Bronchial epithelial cell (primary cell): ENCODE measurements at regions not wholly inside any gene's neighbourhood (a gene's known extent, or its start where the extent isn't known, plus 50 kb on each side); places are given as distances from the start of the nearest gene placed in this dataset.
A peak's percentile ranks its signal among the peaks of the same experiment; 100 is the strongest.
"Not testable (repeated sequence)": the region's sequence is repeated elsewhere in the genome, so short reads cannot be mapped to it uniquely, and the experiment has no call there.

ENCODE experiments used
- DNase-seq: peaks from one replicate; pipeline ENCODE4 v3.0.0-alpha.2; 2010; ENCODE audit warnings: low read depth
- FAIRE-seq: peaks from 2 replicates; lab custom pipeline; 2011; peaks lifted over from hg19 to GRCh38; lab: Jason Lieb, UNC
- H3K27me3 ChIP-seq: 2 replicates; pipeline ENCODE4 v1.5.1; 2011; ENCODE audit warnings: low read length; ENCODE audit not compliant: control insufficient read depth, insufficient read depth
- H3K36me3 ChIP-seq: 2 replicates; pipeline ENCODE4 v1.5.1; 2011; ENCODE audit warnings: low read length; ENCODE audit not compliant: control insufficient read depth, insufficient read depth
- H3K4me3 ChIP-seq: 2 replicates; pipeline ENCODE4 v1.5.1; 2011; ENCODE audit warnings: mild to moderate bottlenecking, low read depth, low read length, control low read depth
- TF ChIP-seq, protein P1 (sequence below): IDR thresholded peaks from 2 replicates; pipeline ENCODE4 v1.5.1; 2011; ENCODE audit warnings: mild to moderate bottlenecking, moderate library complexity, low read length, control low read depth, inconsistent platforms; ENCODE audit not compliant: insufficient read depth, severe bottlenecking

DNA sequence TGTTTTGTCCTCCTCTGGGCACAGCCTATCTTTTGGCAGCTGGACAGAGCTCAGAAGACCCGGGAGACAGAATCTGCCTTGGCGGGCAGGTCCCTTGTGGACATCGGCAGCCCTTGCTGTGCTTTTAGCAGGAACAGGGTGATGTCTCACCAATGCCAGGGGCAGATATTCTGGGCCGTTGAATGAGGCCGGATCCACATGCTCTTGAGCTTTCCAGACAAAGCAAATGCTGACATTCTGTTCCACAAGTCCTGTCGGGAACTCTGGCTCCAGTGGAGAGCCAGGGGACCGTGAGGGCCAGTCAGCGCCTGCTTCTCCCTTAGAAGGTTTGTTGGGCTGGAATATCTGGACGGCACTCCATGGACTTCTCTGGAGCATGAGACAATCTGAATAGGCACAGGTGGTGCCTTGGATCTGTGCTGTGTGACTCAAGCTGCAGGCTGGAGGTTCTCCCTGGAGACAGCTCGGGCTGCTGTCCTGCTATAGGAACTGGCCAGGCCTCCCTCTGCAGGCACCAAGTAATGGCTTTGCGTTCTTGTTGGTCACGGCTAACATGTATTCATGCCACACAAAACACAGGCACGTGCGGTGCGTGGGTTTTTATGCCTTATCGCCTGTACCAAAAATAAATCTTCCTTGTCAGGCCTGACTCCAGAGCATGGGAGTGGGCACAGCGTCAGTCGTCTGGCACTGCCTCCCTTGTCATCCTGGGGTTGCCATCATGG lies 80.3 kb downstream of the GADD45G start:
- Histone ChIP-seq H3K27me3 (no peaks in the 10 kb centered on the region), H3K36me3 (no peaks in the 10 kb centered on the region), H3K4me3 (no peak overlapping the region)
- DNase-seq: no peak
- FAIRE-seq: no peak
- TF ChIP-seq, protein P1, sequence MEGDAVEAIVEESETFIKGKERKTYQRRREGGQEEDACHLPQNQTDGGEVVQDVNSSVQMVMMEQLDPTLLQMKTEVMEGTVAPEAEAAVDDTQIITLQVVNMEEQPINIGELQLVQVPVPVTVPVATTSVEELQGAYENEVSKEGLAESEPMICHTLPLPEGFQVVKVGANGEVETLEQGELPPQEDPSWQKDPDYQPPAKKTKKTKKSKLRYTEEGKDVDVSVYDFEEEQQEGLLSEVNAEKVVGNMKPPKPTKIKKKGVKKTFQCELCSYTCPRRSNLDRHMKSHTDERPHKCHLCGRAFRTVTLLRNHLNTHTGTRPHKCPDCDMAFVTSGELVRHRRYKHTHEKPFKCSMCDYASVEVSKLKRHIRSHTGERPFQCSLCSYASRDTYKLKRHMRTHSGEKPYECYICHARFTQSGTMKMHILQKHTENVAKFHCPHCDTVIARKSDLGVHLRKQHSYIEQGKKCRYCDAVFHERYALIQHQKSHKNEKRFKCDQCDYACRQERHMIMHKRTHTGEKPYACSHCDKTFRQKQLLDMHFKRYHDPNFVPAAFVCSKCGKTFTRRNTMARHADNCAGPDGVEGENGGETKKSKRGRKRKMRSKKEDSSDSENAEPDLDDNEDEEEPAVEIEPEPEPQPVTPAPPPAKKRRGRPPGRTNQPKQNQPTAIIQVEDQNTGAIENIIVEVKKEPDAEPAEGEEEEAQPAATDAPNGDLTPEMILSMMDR: no peak

GRCh38 chr9:89685698-89686097 lies 80.9 kb downstream of the GADD45G start:
- H3K27me3 ChIP-seq: no peaks in the 10 kb centered on the region
- no peak for FAIRE-seq
- no peak for DNase-seq

GRCh38 chr9:89686126-89686525 lies 81.3 kb downstream of the GADD45G start:
- Histone ChIP-seq H3K36me3 (no peaks in the 10 kb centered on the region), H3K4me3 (no peak overlapping the region), H3K27me3 (no peaks in the 10 kb centered on the region)
- TF ChIP-seq, protein P1: peak; percentile 2
- peak; percentile 99 for FAIRE-seq
- DNase-seq: peak; percentile 96

More at GRCh38 chr9:89685698-89686097, 80.9 kb downstream of the GADD45G start:
- TF ChIP-seq, protein P1: no peak
- no peaks in the 10 kb centered on the region for H3K36me3 ChIP-seq
- H3K4me3 ChIP-seq: no peak overlapping the region

DNA sequence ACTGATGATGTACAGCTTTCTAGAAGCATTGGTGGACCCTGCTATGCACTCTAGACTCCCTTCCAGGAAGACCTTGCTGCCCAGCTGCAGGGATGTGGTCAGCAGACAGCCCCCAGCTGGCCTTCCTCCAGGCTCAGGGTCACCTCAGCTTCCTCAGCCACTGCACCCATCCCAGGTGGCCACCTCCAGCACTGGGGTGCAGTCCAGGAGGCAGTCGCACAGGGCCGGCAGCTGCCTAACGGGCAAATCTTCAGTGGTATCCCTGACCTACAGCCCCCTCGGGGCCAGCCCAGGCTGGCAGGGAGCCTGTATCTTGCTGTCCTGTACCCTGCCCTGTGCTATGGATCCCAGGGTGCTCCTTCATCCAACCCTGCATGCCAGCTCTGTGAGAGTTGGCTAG lies 81.8 kb downstream of the GADD45G start:
- Histone ChIP-seq H3K36me3 (no peaks in the 10 kb centered on the region), H3K4me3 (no peak overlapping the region), H3K27me3 (no peaks in the 10 kb centered on the region)
- no peak for DNase-seq
- no peak for FAIRE-seq
- TF ChIP-seq, protein P1: no peak

DNA sequence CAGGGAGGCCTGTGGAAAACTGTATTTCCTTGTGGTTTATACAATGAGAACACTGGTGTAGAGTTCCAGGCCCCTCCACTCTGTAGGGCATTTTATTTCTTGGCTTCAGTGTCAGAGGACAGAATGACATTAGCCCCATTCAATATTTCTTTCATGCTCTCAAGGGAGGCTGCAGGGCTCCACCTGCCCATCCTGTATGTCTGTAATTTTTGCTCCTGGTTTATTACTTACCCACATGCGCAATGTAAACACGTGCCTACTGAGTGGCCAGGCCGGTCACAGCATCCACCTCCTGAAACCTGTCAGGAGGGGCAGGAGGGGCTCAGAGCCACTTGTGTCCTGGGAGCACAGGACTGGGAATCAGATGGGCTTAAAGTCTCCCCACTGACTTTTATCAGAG lies 82.4 kb downstream of the GADD45G start:
- no peaks in the 10 kb centered on the region for H3K36me3 ChIP-seq
- no peaks in the 10 kb centered on the region for H3K27me3 ChIP-seq
- TF ChIP-seq, protein P1: no peak
- DNase-seq (no peak), FAIRE-seq (no peak)
- H3K4me3 ChIP-seq: no peak overlapping the region

GRCh38 chr9:89687848-89688247 lies 83.0 kb downstream of the GADD45G start:
- no peaks in the 10 kb centered on the region for H3K36me3 ChIP-seq
- no peak for DNase-seq
- FAIRE-seq: no peak

DNA sequence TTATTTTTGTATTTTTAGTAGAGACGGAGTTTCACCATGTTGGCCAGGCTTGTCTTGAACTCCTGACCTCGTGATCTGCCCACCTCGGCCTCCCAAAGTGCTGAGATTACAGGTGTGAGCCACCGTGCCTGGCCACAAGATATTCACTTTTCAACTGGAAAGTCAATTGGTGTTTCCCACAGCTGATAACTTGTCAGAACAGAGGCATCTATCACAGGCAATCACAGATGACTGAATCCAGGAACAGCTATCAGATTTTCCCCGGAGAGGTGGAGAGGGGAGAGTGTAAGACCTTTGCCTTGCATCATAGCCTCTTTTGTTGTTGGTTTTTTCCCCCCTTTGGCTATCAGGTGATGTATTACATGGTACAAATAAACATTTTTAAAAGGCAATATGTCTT lies 84.5 kb downstream of the GADD45G start:
- not testable (repeated sequence) for H3K36me3 ChIP-seq, H3K27me3 ChIP-seq, H3K4me3 ChIP-seq, FAIRE-seq, DNase-seq

More at GRCh38 chr9:89687848-89688247, 83.0 kb downstream of the GADD45G start:
- no peak overlapping the region for H3K4me3 ChIP-seq
- no peaks in the 10 kb centered on the region for H3K27me3 ChIP-seq
- TF ChIP-seq, protein P1: no peak
